NB4 (cell line): ENCODE measurements at regions not wholly inside any gene's neighbourhood (a gene's known extent, or its start where the extent isn't known, plus 50 kb on each side); places are given as distances from the start of the nearest gene placed in this dataset.

ENCODE experiments used
- MYC ChIP-seq: IDR thresholded peaks from 2 replicates; pipeline ENCODE4 v1.6.1; 2011; ENCODE audit warnings: low read depth, low read length
- POLR2A ChIP-seq: IDR thresholded peaks from 2 replicates; pipeline ENCODE4 v1.6.1; 2011; ENCODE audit warnings: mild to moderate bottlenecking; ENCODE audit not compliant: insufficient read length; ENCODE audit errors: extremely low read depth
- TF ChIP-seq, protein P1 (sequence below): IDR thresholded peaks from one replicate; pipeline ENCODE4 v1.5.1; 2012; ENCODE audit warnings: low read depth, low read length
- TF ChIP-seq, protein P2 (sequence below): IDR thresholded peaks from 2 replicates; pipeline ENCODE4 v1.6.1; 2011; ENCODE audit warnings: low read depth, low read length

- TF ChIP-seq, protein P1, sequence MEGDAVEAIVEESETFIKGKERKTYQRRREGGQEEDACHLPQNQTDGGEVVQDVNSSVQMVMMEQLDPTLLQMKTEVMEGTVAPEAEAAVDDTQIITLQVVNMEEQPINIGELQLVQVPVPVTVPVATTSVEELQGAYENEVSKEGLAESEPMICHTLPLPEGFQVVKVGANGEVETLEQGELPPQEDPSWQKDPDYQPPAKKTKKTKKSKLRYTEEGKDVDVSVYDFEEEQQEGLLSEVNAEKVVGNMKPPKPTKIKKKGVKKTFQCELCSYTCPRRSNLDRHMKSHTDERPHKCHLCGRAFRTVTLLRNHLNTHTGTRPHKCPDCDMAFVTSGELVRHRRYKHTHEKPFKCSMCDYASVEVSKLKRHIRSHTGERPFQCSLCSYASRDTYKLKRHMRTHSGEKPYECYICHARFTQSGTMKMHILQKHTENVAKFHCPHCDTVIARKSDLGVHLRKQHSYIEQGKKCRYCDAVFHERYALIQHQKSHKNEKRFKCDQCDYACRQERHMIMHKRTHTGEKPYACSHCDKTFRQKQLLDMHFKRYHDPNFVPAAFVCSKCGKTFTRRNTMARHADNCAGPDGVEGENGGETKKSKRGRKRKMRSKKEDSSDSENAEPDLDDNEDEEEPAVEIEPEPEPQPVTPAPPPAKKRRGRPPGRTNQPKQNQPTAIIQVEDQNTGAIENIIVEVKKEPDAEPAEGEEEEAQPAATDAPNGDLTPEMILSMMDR, result no peak
- TF ChIP-seq MYC (no peak), POLR2A (no peak)
- TF ChIP-seq, protein P2, sequence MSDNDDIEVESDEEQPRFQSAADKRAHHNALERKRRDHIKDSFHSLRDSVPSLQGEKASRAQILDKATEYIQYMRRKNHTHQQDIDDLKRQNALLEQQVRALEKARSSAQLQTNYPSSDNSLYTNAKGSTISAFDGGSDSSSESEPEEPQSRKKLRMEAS, result no peak
These were observed 309.8 kb upstream of the SGK1 start for GRCh38 chr6:134627707-134628106.
